IPS-18a (cell line): ENCODE measurements at regions not wholly inside any gene's neighbourhood (a gene's known extent, or its start where the extent isn't known, plus 50 kb on each side); places are given as distances from the start of the nearest gene placed in this dataset.

Experiments
- H3K27ac ChIP-seq: one replicate; pipeline ENCODE4 v1.5.1; 2013; ENCODE audit warnings: low read length
- H3K27me3 ChIP-seq: one replicate; pipeline ENCODE4 v1.6.1; 2013; ENCODE audit warnings: mild to moderate bottlenecking, low read length; ENCODE audit not compliant: control insufficient read depth, insufficient read depth
- H3K36me3 ChIP-seq: one replicate; pipeline ENCODE4 v1.6.1; 2013; ENCODE audit warnings: low read depth, low read length; ENCODE audit not compliant: control insufficient read depth
- H3K4me1 ChIP-seq: one replicate; pipeline ENCODE4 v1.6.1; 2013; ENCODE audit warnings: low read depth, low read length; ENCODE audit not compliant: control insufficient read depth
- H3K4me3 ChIP-seq: one replicate; pipeline ENCODE4 v1.5.1; 2013; ENCODE audit warnings: low read length
- H3K9ac ChIP-seq: one replicate; pipeline ENCODE4 v1.6.1; 2013; ENCODE audit warnings: mild to moderate bottlenecking, low read length, moderate library complexity
- H3K9me3 ChIP-seq: one replicate; pipeline ENCODE4 v1.6.1; 2013; ENCODE audit warnings: low read depth, low read length; ENCODE audit not compliant: control insufficient read depth

DNA sequence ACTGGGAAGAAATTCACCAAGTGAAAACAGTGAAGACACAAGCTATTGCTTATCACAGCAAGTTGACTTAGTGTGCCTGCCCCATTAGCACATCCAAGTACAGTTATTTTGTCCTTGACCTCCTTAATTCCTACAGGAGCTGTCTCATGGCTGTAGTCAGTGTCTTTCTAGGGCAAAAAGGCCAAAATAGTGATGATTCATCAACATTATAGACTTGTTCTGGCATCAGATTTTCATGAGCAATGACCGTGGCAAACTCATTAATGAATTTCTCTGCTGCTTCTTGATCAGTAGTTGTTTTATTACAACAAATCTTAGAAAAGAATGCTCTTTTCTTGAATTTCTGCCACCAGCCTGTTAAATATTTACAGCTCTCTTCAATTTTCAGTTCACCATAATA lies 1169.3 kb upstream of the DDX18 start:
- H3K27me3 ChIP-seq: no peaks in the 10 kb centered on the region
- no peak overlapping the region for H3K4me3 ChIP-seq
- no peak overlapping the region for H3K9ac ChIP-seq
- H3K27ac ChIP-seq: no peak overlapping the region
- H3K4me1 ChIP-seq: no peaks in the 10 kb centered on the region
- no peaks in the 10 kb centered on the region for H3K9me3 ChIP-seq
- no peaks in the 10 kb centered on the region for H3K36me3 ChIP-seq

DNA sequence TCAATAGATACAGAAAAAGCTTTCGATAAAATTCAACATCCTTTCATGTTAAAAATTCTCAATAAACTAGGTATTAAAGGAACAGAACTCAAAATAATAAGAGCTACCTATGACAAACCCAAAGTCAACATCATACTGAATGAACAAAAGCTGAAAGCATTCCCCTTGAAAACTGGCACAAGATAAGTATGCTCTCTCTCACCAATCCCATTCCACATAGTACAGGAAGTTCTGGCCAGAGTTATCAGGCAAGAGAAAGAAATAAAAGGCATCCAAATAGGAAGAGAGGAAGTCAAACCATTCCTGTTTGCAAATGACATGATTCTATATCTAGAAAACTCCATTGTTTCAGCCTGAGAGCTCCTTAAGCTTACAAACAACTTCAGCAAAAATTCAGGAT lies 1145.8 kb upstream of the DDX18 start:
- no peaks in the 10 kb centered on the region for H3K4me1 ChIP-seq
- no peak overlapping the region for H3K9ac ChIP-seq
- no peak overlapping the region for H3K4me3 ChIP-seq
- no peaks in the 10 kb centered on the region for H3K27me3 ChIP-seq
- H3K27ac ChIP-seq: no peak overlapping the region
- H3K9me3 ChIP-seq: no peaks in the 10 kb centered on the region
- H3K36me3 ChIP-seq: no peaks in the 10 kb centered on the region

DNA sequence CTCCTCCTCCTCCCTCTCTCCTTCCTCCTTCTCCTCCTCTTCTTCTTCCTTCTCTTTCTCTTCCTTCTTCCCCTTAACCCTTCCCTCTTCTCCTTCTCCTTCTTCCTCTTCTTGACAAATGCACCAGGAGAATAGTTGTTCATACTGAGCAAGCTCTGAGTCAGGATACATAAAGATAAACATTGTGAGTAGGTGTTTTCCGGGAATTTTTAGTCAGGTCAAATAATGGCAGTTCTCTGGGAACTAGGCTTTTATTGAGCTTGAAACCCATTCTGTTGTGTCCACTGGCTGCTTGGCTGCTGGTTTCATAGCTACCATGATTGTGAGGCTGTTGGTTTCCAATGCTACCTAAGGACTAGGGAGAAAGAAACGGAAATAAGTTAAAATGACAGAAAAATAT lies 1144.7 kb upstream of the DDX18 start:
- Histone ChIP-seq H3K4me1 (no peaks in the 10 kb centered on the region), H3K9me3 (no peaks in the 10 kb centered on the region), H3K27me3 (no peaks in the 10 kb centered on the region), H3K4me3 (no peak overlapping the region), H3K27ac (no peak overlapping the region), H3K9ac (no peak overlapping the region), H3K36me3 (no peaks in the 10 kb centered on the region)

GRCh38 chr2:116674188-116674587 lies 1140.3 kb upstream of the DDX18 start:
- Histone ChIP-seq H3K27me3 (no peaks in the 10 kb centered on the region), H3K4me3 (no peak overlapping the region), H3K4me1 (no peaks in the 10 kb centered on the region), H3K27ac (no peak overlapping the region), H3K9ac (no peak overlapping the region), H3K9me3 (no peaks in the 10 kb centered on the region), H3K36me3 (no peaks in the 10 kb centered on the region)

- H3K9ac ChIP-seq: no peak overlapping the region
- H3K27ac ChIP-seq: no peak overlapping the region
- H3K36me3 ChIP-seq: no peaks in the 10 kb centered on the region
- H3K4me1 ChIP-seq: no peaks in the 10 kb centered on the region
- H3K9me3 ChIP-seq: no peaks in the 10 kb centered on the region
- no peak overlapping the region for H3K4me3 ChIP-seq
- no peaks in the 10 kb centered on the region for H3K27me3 ChIP-seq
These were observed 1137.7 kb upstream of the DDX18 start for GRCh38 chr2:116676776-116677175.

- H3K4me3 ChIP-seq: no peak overlapping the region
- H3K27ac ChIP-seq: no peak overlapping the region
- H3K9ac ChIP-seq: no peak overlapping the region
- H3K27me3 ChIP-seq: no peaks in the 10 kb centered on the region
- no peaks in the 10 kb centered on the region for H3K36me3 ChIP-seq
- H3K4me1 ChIP-seq: no peaks in the 10 kb centered on the region
- no peaks in the 10 kb centered on the region for H3K9me3 ChIP-seq
These were observed 1134.1 kb upstream of the DDX18 start for GRCh38 chr2:116680256-116680936.

DNA sequence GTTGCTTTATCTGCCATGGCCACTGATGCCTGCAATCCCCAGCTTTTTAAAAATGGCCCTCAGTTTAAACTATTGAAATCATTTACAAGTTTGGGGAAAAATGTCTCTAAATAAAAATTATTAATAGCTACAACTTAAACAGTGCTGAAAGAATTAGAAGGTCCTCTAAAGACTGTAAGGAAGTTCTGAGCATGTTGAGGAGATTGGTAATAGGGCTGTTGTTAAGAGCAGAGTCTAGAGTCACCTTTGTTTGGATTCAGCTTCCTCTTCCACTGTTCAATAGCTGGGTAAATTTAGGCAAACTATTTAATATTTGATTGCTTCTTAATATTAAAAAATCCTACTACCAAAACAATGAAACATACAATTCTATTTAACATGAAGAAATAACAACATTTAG lies 1127.1 kb upstream of the DDX18 start:
- Histone ChIP-seq H3K27ac (no peak overlapping the region), H3K36me3 (no peaks in the 10 kb centered on the region), H3K9me3 (peaks cover 13% of the 10 kb centered on the region), H3K9ac (no peak overlapping the region), H3K27me3 (no peaks in the 10 kb centered on the region), H3K4me1 (no peaks in the 10 kb centered on the region), H3K4me3 (no peak overlapping the region)

GRCh38 chr2:116692988-116693387 lies 1121.5 kb upstream of the DDX18 start:
- Histone ChIP-seq H3K9ac (no peak overlapping the region), H3K27me3 (no peaks in the 10 kb centered on the region), H3K4me3 (no peak overlapping the region), H3K27ac (no peak overlapping the region), H3K4me1 (no peaks in the 10 kb centered on the region), H3K36me3 (no peaks in the 10 kb centered on the region), H3K9me3 (peaks cover 13% of the 10 kb centered on the region)

- Histone ChIP-seq H3K4me1 (no peaks in the 10 kb centered on the region), H3K4me3 (no peak overlapping the region), H3K36me3 (no peaks in the 10 kb centered on the region), H3K27ac (no peak overlapping the region), H3K27me3 (no peaks in the 10 kb centered on the region), H3K9me3 (no peaks in the 10 kb centered on the region), H3K9ac (no peak overlapping the region)
These were observed 1118.3 kb upstream of the DDX18 start for GRCh38 chr2:116696223-116696622.

DNA sequence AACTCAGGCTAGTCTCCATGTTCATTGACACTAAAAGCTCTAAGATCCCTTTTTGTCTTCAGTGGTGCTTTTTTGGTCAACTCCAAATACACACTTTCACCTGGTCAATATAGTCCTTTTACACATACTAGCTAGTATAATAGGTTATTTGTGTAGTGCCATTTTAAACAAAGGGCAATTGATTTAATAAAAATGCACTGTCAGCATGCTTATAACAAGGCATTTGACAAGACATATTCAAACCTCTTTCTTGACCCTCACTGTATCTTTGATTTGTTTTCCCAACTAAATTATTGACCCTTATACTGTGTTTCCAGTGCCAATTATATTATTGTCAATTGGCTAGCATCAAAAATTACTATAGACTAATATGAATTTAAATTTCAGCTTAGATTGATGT lies 1117.6 kb upstream of the DDX18 start:
- Histone ChIP-seq H3K9ac (no peak overlapping the region), H3K27ac (no peak overlapping the region), H3K4me3 (no peak overlapping the region), H3K4me1 (no peaks in the 10 kb centered on the region), H3K9me3 (no peaks in the 10 kb centered on the region), H3K36me3 (no peaks in the 10 kb centered on the region), H3K27me3 (no peaks in the 10 kb centered on the region)

- H3K27me3 ChIP-seq: no peaks in the 10 kb centered on the region
- H3K36me3 ChIP-seq: no peaks in the 10 kb centered on the region
- H3K4me3 ChIP-seq: no peak overlapping the region
- H3K4me1 ChIP-seq: no peaks in the 10 kb centered on the region
- no peaks in the 10 kb centered on the region for H3K9me3 ChIP-seq
- H3K27ac ChIP-seq: no peak overlapping the region
- no peak overlapping the region for H3K9ac ChIP-seq
These were observed 1108.1 kb upstream of the DDX18 start for GRCh38 chr2:116706396-116706795.

DNA sequence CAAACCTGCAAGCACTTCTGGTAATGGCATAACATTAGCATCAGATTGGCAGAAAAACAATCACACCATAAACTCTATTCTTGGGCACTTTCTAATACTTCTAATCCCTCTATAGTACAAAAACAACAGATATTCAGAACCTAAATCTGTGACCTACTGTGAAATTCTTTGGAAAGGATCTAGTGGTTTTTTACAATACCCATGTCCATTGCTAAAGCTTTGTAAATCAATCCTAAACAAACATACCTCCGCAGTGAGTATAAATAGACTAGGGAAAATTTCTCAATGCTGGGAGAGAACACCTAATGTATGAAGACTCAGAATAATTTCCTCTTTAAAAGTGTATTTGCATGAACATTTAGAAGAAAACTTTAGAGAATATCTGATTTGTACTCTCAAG lies 1098.5 kb upstream of the DDX18 start:
- no peaks in the 10 kb centered on the region for H3K27me3 ChIP-seq
- peaks cover 5% of the 10 kb centered on the region for H3K4me1 ChIP-seq
- no peak overlapping the region for H3K27ac ChIP-seq
- H3K9ac ChIP-seq: no peak overlapping the region
- no peaks in the 10 kb centered on the region for H3K36me3 ChIP-seq
- no peak overlapping the region for H3K4me3 ChIP-seq
- H3K9me3 ChIP-seq: no peaks in the 10 kb centered on the region
